ENCODE measurements at regions not wholly inside any gene's neighbourhood (a gene's known extent, or its start where the extent isn't known, plus 50 kb on each side); places are given as distances from the start of the nearest gene placed in this dataset.
"Not testable (repeated sequence)": the region's sequence is repeated elsewhere in the genome, so short reads cannot be mapped to it uniquely, and the experiment has no call there.

- ChIA-PET POLR2A (no interaction called here), CTCF (no interaction called here)
- Histone ChIP-seq H4K20me1 (replicated peaks; ENCODE audit: control insufficient read depth, extremely low read depth, insufficient read depth, low read length) (no peaks in the 10 kb centered on the region), H3K27me3 (ENCODE audit: control insufficient read depth in 2 of 2, insufficient read depth in 2 of 2, low read length in 2 of 2) (no peaks in the 10 kb centered on the region), H3K9ac (replicated peaks; ENCODE audit: extremely low read depth, insufficient read depth, low read length) (no peak overlapping the region), H3K9me1 (replicated peaks; ENCODE audit: control insufficient read depth, extremely low read depth, insufficient read depth, low read length) (no peaks in the 10 kb centered on the region), H3K4me2 (ENCODE audit: insufficient read depth, low read length) (no peak overlapping the region), H3K27ac (ENCODE audit: insufficient read depth, low read depth, low read length) (no peak overlapping the region), H2AFZ (ENCODE audit: low read depth, low read length) (no peak overlapping the region), H3K36me3 (ENCODE audit: control insufficient read depth in 2 of 2, extremely low read depth in 1 of 2, insufficient read depth in 2 of 2, low read length in 2 of 2) (no peaks in the 10 kb centered on the region), H3K4me3 (replicated peaks in 1 of 3; ENCODE audit: insufficient read depth in 1 of 3, low read depth in 1 of 3, low read length in 3 of 3) (no peak overlapping the region), H3K4me1 (ENCODE audit: control insufficient read depth, extremely low read depth, insufficient read depth, low read length) (no peaks in the 10 kb centered on the region), H3K9me3 (replicated peaks; ENCODE audit: control insufficient read depth, insufficient read depth, low read length) (no peaks in the 10 kb centered on the region), H3K79me2 (ENCODE audit: control insufficient read depth, insufficient read depth, low read length) (no peaks in the 10 kb centered on the region)
- no TSS peak for BruUV-seq (replicated peaks)
- dilution Hi-C loops (cut with MboI; ENCODE audit: extremely low pct_ligation_motif_present, low sequenced_read_pairs) (no loop called here), intact Hi-C loops (cut with micrococcal nuclease) (no loop called here)
- TF ChIP-seq POLR2A (IDR thresholded peaks at IDR 0.05; ENCODE audit: low read depth, low read length) (no peak), GATA2 (IDR thresholded peaks at IDR 0.05; ENCODE audit: insufficient read depth, insufficient read length, low read depth, low read length) (no peak), POLR2AphosphoS5 (IDR thresholded peaks at IDR 0.05; ENCODE audit: insufficient read depth, low read depth, low read length) (no peak), EZH2 (IDR thresholded peaks at IDR 0.05; ENCODE audit: borderline replicate concordance, low read depth, low read length, severe bottlenecking) (no peak), JUN (IDR thresholded peaks at IDR 0.05; ENCODE audit: borderline replicate concordance, insufficient read depth, insufficient read length, low read depth) (no peak)
- DNase-seq (ENCODE audit: low read depth, low spot score) (no peak), FAIRE-seq (no peak)
These were observed 405.7 kb upstream of the ZNF804A start for GRCh38 chr2:184192649-184193048.

- no peaks in the 10 kb centered on the region for H3K9me1 ChIP-seq (replicated peaks; ENCODE audit: control insufficient read depth, extremely low read depth, insufficient read depth, low read length)
- no peak overlapping the region for H3K4me2 ChIP-seq (ENCODE audit: insufficient read depth, low read length)
- TF ChIP-seq FOS (IDR thresholded peaks at IDR 0.05; ENCODE audit: borderline replicate concordance, insufficient read depth, low read length) (no peak), MYC (IDR thresholded peaks at IDR 0.05; ENCODE audit: low read depth, low read length) (no peak), MAX (IDR thresholded peaks at IDR 0.05; ENCODE audit: insufficient read depth, insufficient read length) (no peak)
- dilution Hi-C loops (cut with MboI; ENCODE audit: extremely low pct_ligation_motif_present, low sequenced_read_pairs) = no loop called here
- H3K9me3 ChIP-seq (replicated peaks; ENCODE audit: control insufficient read depth, insufficient read depth, low read length) = no peaks in the 10 kb centered on the region
- H3K4me3 ChIP-seq (replicated peaks in 1 of 3; ENCODE audit: insufficient read depth in 1 of 3, low read depth in 1 of 3, low read length in 3 of 3) = no peak overlapping the region
- BruUV-seq (replicated peaks) = no TSS peak
- no peak overlapping the region for H3K27ac ChIP-seq (ENCODE audit: insufficient read depth, low read depth, low read length)
- no peak overlapping the region for H2AFZ ChIP-seq (ENCODE audit: low read depth, low read length)
- no peaks in the 10 kb centered on the region for H3K27me3 ChIP-seq (ENCODE audit: control insufficient read depth in 2 of 2, insufficient read depth in 2 of 2, low read length in 2 of 2)
- FAIRE-seq (no peak), DNase-seq (ENCODE audit: low read depth, low spot score) (no peak)
- H3K36me3 ChIP-seq (ENCODE audit: control insufficient read depth in 2 of 2, extremely low read depth in 1 of 2, insufficient read depth in 2 of 2, low read length in 2 of 2) = no peaks in the 10 kb centered on the region
- intact Hi-C loops (cut with micrococcal nuclease) = no loop called here
- ChIA-PET POLR2A (no interaction called here), CTCF (interaction anchor here (1.0 kb wide), 1 partner anchor 17 kb away, joined by 3 read pairs; no protein-coding TSS in a partner anchor)
- H3K4me1 ChIP-seq (ENCODE audit: control insufficient read depth, extremely low read depth, insufficient read depth, low read length) = no peaks in the 10 kb centered on the region
- H3K9ac ChIP-seq (replicated peaks; ENCODE audit: extremely low read depth, insufficient read depth, low read length) = no peak overlapping the region
- H4K20me1 ChIP-seq (replicated peaks; ENCODE audit: control insufficient read depth, extremely low read depth, insufficient read depth, low read length) = no peaks in the 10 kb centered on the region
- H3K79me2 ChIP-seq (ENCODE audit: control insufficient read depth, insufficient read depth, low read length) = no peaks in the 10 kb centered on the region
These were observed 400.9 kb upstream of the ZNF804A start for GRCh38 chr2:184197413-184197812.

GRCh38 chr2:184198791-184199190, 399.5 kb upstream of the ZNF804A start:
- H3K4me2 ChIP-seq (ENCODE audit: insufficient read depth, low read length); BruUV-seq (replicated peaks); H3K36me3 ChIP-seq (ENCODE audit: control insufficient read depth in 2 of 2, extremely low read depth in 1 of 2, insufficient read depth in 2 of 2, low read length in 2 of 2); H3K27ac ChIP-seq (ENCODE audit: insufficient read depth, low read depth, low read length); H3K9me1 ChIP-seq (replicated peaks; ENCODE audit: control insufficient read depth, extremely low read depth, insufficient read depth, low read length); FAIRE-seq; H3K79me2 ChIP-seq (ENCODE audit: control insufficient read depth, insufficient read depth, low read length); H3K4me1 ChIP-seq (ENCODE audit: control insufficient read depth, extremely low read depth, insufficient read depth, low read length); H3K9me3 ChIP-seq (replicated peaks; ENCODE audit: control insufficient read depth, insufficient read depth, low read length); H3K4me3 ChIP-seq (replicated peaks in 1 of 3; ENCODE audit: insufficient read depth in 1 of 3, low read depth in 1 of 3, low read length in 3 of 3); H2AFZ ChIP-seq (ENCODE audit: low read depth, low read length); CTCF ChIA-PET; intact Hi-C loops (cut with micrococcal nuclease); DNase-seq (ENCODE audit: low read depth, low spot score); H4K20me1 ChIP-seq (replicated peaks; ENCODE audit: control insufficient read depth, extremely low read depth, insufficient read depth, low read length); POLR2A ChIA-PET; dilution Hi-C loops (cut with MboI; ENCODE audit: extremely low pct_ligation_motif_present, low sequenced_read_pairs); H3K27me3 ChIP-seq (ENCODE audit: control insufficient read depth in 2 of 2, insufficient read depth in 2 of 2, low read length in 2 of 2); H3K9ac ChIP-seq (replicated peaks; ENCODE audit: extremely low read depth, insufficient read depth, low read length): not testable (repeated sequence)

Data from endothelial cell of umbilical vein (primary cell).